ENCODE measurements at regions not wholly inside any gene's neighbourhood (a gene's known extent, or its start where the extent isn't known, plus 50 kb on each side); places are given as distances from the start of the nearest gene placed in this dataset.

GRCh38 chr7:120201290-120201689 lies 71.7 kb upstream of the KCND2 start:
- TF ChIP-seq ZNF8 (CRISPR knock-in tag; IDR thresholded peaks at IDR 0.05): no peak
- TF ChIP-seq TCF4 (CRISPR knock-in tag; IDR thresholded peaks at IDR 0.05; ENCODE audit: borderline replicate concordance): no peak
- TF ChIP-seq CSRNP3 (CRISPR knock-in tag; IDR thresholded peaks at IDR 0.05): no peak
- no peak for TF ChIP-seq OSR1 (CRISPR knock-in tag; IDR thresholded peaks at IDR 0.05)
- no peak for TF ChIP-seq CREB5 (CRISPR knock-in tag; IDR thresholded peaks at IDR 0.05; ENCODE audit: low read depth)

Measured in SK-N-SH treated with all-trans-retinoic acid at 6 μM for 48 hours (cell line).